Body of pancreas (tissue), 4 donors: ENCODE measurements at regions not wholly inside any gene's neighbourhood (a gene's known extent, or its start where the extent isn't known, plus 50 kb on each side); places are given as distances from the start of the nearest gene placed in this dataset.

Experiments used
- ATAC-seq: fragments of 150-250 bp; one replicate; pipeline ENCODE4 v1.9.1; 2016
- DNase-seq, 4 donors: peaks; one replicate each; pipeline ENCODE4 v3.0.0-alpha.2; 2019
- H3K27ac ChIP-seq, 4 donors: fragments of 200-600 bp; sonication (generic); 1 replicate in 3 of 4; 2 replicates in 1 of 4; pipeline versions ENCODE4 v1.5.1 to v1.6.1; 2016 to 2019; ENCODE audit warnings: mild to moderate bottlenecking in 1 of 4, mixed read lengths in 1 of 4, moderate library complexity in 1 of 4
- H3K27me3 ChIP-seq, 2 donors: fragments of 200-600 bp; sonication (generic); one replicate each; pipeline ENCODE4 v1.6.0; 2016; ENCODE audit warnings: mild to moderate bottlenecking in 1 of 2
- H3K36me3 ChIP-seq, 2 donors: fragments of 200-600 bp; sonication (generic); replicated peaks in 1 of 2; 2 replicates each; pipeline ENCODE4 v1.5.1; 2016; ENCODE audit warnings: low read depth in 2 of 2; ENCODE audit not compliant: insufficient read depth in 1 of 2
- H3K4me1 ChIP-seq: fragments of 200-600 bp; sonication (generic); one replicate; pipeline ENCODE4 v1.6.0; 2016
- H3K4me3 ChIP-seq, 2 donors: fragments of 200-600 bp; sonication (generic); 1 replicate in 1 of 2; 2 replicates in 1 of 2; pipeline ENCODE4 v1.5.1; 2016 to 2019
- H3K9me3 ChIP-seq, 3 donors: fragments of 200-600 bp; sonication (generic); 1 replicate in 2 of 3; 2 replicates in 1 of 3; pipeline ENCODE4 v1.5.1; 2016
- CTCF ChIP-seq, 7 experiments: fragments of 450-650 bp in 4 of 7; fragments of 200-600 bp in 3 of 7; sonication (generic) in 3 of 7; IDR thresholded peaks; one replicate each; pipeline ENCODE4 v1.5.1; 2016 to 2019; ENCODE audit warnings: antibody characterized with exemption in 7 of 7
- POLR2A ChIP-seq, 3 donors: fragments of 450-650 bp; IDR thresholded peaks; one replicate each; pipeline ENCODE4 v1.6.1; 2016; ENCODE audit warnings: antibody characterized with exemption in 3 of 3, mild to moderate bottlenecking in 2 of 3
- WGBS, 2 donors: methylation state at CpG; one replicate each; pipeline ENCODE4 v1.1.5; 2017; 5-methylcytosine and 5-hydroxymethylcytosine counted together
- intact Hi-C: fragments of 100-400 bp; cut with DNase I; formaldehyde crosslinking; loops from one replicate; pipeline ENCODE4 v1.15.1; 2023

GRCh38 chr4:117768610-117769009 lies 265.7 kb upstream of the NDST3 start:
- H3K4me3 ChIP-seq = no peak overlapping the region
- DNase-seq = no peak
- WGBS, 2 donors = 50 to 69% methylated on average over 3 of the region's 3 CpGs
- H3K36me3 ChIP-seq = no peaks in the 10 kb centered on the region
- TF ChIP-seq POLR2A (IDR thresholded peaks at IDR 0.05) = no peak
- TF ChIP-seq CTCF (IDR thresholded peaks at IDR 0.05) = no peak
- no peaks in the 10 kb centered on the region for H3K9me3 ChIP-seq
- ATAC-seq = no peak
- no peaks in the 10 kb centered on the region for H3K27me3 ChIP-seq
- intact Hi-C loops = no loop called here
- H3K27ac ChIP-seq = no peak overlapping the region
- H3K4me1 ChIP-seq = no peaks in the 10 kb centered on the region

GRCh38 chr4:117770269-117771102 lies 263.8 kb upstream of the NDST3 start:
- Histone ChIP-seq H3K27me3 (no peaks in the 10 kb centered on the region), H3K4me3 (no peak overlapping the region), H3K36me3 (no peaks in the 10 kb centered on the region), H3K9me3 (no peaks in the 10 kb centered on the region), H3K4me1 (no peaks in the 10 kb centered on the region), H3K27ac (no peak overlapping the region)
- intact Hi-C loops = no loop called here
- TF ChIP-seq CTCF (IDR thresholded peaks at IDR 0.05) = no peak
- no peak for TF ChIP-seq POLR2A (IDR thresholded peaks at IDR 0.05)
- no peak for ATAC-seq
- 38 to 48% methylated on average over 2 to 3 of the region's 3 CpGs for WGBS, 2 donors
- DNase-seq = no peak

DNA sequence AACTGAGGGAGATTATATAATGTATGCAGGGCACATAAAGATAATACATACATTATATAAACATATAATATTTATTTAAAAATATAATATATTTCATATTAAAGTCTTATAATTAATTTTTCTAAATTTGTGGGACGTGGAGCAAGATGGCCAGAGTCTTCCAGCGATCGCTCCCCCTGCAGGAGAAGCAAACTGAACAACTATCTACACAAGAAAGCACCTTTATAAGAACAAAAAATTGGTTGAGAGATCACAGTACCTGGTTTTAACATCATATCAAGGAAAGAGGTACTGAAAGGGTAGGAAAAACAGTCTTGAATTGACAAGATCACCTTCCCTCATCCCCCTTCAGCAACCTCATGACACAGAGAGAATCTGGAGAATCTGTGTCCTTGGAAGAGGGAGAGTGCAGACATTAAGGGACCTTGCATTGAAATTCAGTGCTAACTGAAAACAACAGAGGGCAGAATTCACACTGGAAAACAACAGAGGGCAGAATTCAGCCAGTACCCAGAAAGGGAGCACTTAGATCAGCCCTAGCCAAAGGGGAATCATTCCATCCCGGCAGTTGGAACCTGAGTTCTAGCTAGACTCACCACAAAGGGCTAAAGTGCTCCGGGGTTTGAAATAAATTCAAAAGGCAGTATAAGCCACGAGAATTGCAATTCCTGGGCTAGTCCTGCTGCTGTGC lies 262.5 kb upstream of the NDST3 start:
- H3K9me3 ChIP-seq = no peaks in the 10 kb centered on the region
- intact Hi-C loops = no loop called here
- no peaks in the 10 kb centered on the region for H3K36me3 ChIP-seq
- no peak for ATAC-seq
- no peaks in the 10 kb centered on the region for H3K4me1 ChIP-seq
- DNase-seq = no peak
- H3K27me3 ChIP-seq = no peaks in the 10 kb centered on the region
- WGBS, 2 donors = 55 to 70% methylated on average over 6 of the region's 6 CpGs
- H3K27ac ChIP-seq = no peak overlapping the region
- TF ChIP-seq CTCF (IDR thresholded peaks at IDR 0.05) (no peak), POLR2A (IDR thresholded peaks at IDR 0.05) (no peak)
- no peak overlapping the region for H3K4me3 ChIP-seq

GRCh38 chr4:117773064-117773936 lies 261.0 kb upstream of the NDST3 start:
- Histone ChIP-seq H3K36me3 (no peaks in the 10 kb centered on the region), H3K9me3 (no peaks in the 10 kb centered on the region), H3K27me3 (no peaks in the 10 kb centered on the region), H3K27ac (no peak overlapping the region), H3K4me3 (no peak overlapping the region), H3K4me1 (no peaks in the 10 kb centered on the region)
- intact Hi-C loops = no loop called here
- 52 to 54% methylated on average over 2 of the region's 2 CpGs for WGBS, 2 donors
- DNase-seq (no peak), ATAC-seq (no peak)
- TF ChIP-seq POLR2A (IDR thresholded peaks at IDR 0.05) = no peak
- no peak for TF ChIP-seq CTCF (IDR thresholded peaks at IDR 0.05)
